Lung (tissue), 11 donors: ENCODE measurements at regions not wholly inside any gene's neighbourhood (a gene's known extent, or its start where the extent isn't known, plus 50 kb on each side); places are given as distances from the start of the nearest gene placed in this dataset.

Experiments
- ATAC-seq: fragments of 200-7000 bp; cut with Tn5 transposase; one replicate; pipeline ENCODE4 v1.9.1; 2020; ENCODE audit warnings: moderate number of reproducible peaks; ENCODE audit not compliant: insufficient read depth, low FRiP score
- DNase-seq, 3 donors: peaks; one replicate each; pipeline ENCODE4 v3.0.0-alpha.2; 2013 to 2017
- H3K27ac ChIP-seq, 2 donors: one replicate each; pipeline ENCODE4 v1.5.1; 2013; ENCODE audit warnings: mild to moderate bottlenecking in 2 of 2, moderate library complexity in 2 of 2, control low read depth in 1 of 2, inconsistent platforms in 1 of 2, low read depth in 1 of 2, low read length in 1 of 2
- H3K27me3 ChIP-seq, 3 donors: one replicate each; pipeline ENCODE4 v1.5.1; 2013; ENCODE audit warnings: low read length in 2 of 3; ENCODE audit not compliant: control insufficient read depth in 3 of 3, insufficient read depth in 3 of 3
- H3K36me3 ChIP-seq, 4 donors: one replicate each; pipeline ENCODE4 v1.5.1; 2013; ENCODE audit warnings: low read length in 4 of 4, mild to moderate bottlenecking in 1 of 4, moderate library complexity in 1 of 4; ENCODE audit not compliant: control insufficient read depth in 4 of 4, insufficient read depth in 4 of 4
- H3K4me1 ChIP-seq, 5 donors: one replicate each; pipeline ENCODE4 v1.5.1; 2013; ENCODE audit warnings: low read length in 5 of 5, mild to moderate bottlenecking in 2 of 5, moderate library complexity in 1 of 5; ENCODE audit not compliant: control insufficient read depth in 5 of 5, insufficient read depth in 5 of 5
- H3K4me3 ChIP-seq: one replicate; pipeline ENCODE4 v1.5.1; 2013; ENCODE audit warnings: mild to moderate bottlenecking, control low read depth, moderate library complexity
- H3K9ac ChIP-seq, 2 donors: one replicate each; pipeline ENCODE4 v1.5.1; 2013; ENCODE audit warnings: low read length in 2 of 2, control low read depth in 1 of 2; ENCODE audit not compliant: insufficient read depth in 1 of 2
- H3K9me3 ChIP-seq, 4 donors: one replicate each; pipeline ENCODE4 v1.5.1; 2013; ENCODE audit warnings: low read length in 3 of 4, mild to moderate bottlenecking in 1 of 4, moderate library complexity in 1 of 4; ENCODE audit not compliant: control insufficient read depth in 4 of 4, insufficient read depth in 3 of 4
- CTCF ChIP-seq: IDR thresholded peaks from 2 replicates; pipeline ENCODE4 v1.5.1; 2012; ENCODE audit warnings: mild to moderate bottlenecking; ENCODE audit errors: control extremely low read depth, extremely low read depth
- WGBS, 2 donors: extraction: QIAGEN DNeasy Blood & Tissue Kit; methylation state at CpG; one replicate each; pipeline ENCODE4 v1.1.7; 2013; 5-methylcytosine and 5-hydroxymethylcytosine counted together
- donor health status: control.
- donor health status: control.
- donor health status: Bipolar disorder and iron deficiency.
- donor health status: healthy.
- donor health status: DM: yes; HTN: yes; CAD: no.

DNA sequence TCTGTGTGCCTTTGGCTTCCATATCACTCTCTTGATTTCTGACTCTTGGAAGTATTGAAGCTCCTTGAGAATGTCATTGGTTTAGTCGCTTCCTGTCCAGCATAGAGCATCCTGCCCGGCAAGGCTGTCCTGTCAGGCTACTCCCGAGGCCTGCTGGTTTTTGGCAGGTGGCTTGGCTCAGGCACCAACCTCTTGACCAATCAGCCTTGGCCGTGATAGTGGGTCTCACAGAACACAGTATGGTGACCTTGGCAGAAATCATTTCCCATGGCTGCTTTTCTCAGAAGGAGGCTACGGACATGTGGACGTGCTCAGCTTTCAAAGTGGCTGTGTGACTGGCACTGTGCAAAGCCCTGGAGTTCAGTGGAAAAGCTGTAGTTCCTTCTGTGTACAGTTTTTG, 516.9 kb downstream of the REEP3 start:
- 69 to 82% methylated on average over 6 of the region's 6 CpGs for WGBS, 2 donors

GRCh38 chr10:64039198-64039597, 518.0 kb downstream of the REEP3 start:
- H3K4me3 ChIP-seq, result no peak overlapping the region
- no peaks in the 10 kb centered on the region for H3K36me3 ChIP-seq
- H3K9me3 ChIP-seq, result no peaks in the 10 kb centered on the region
- DNase-seq (no peak), ATAC-seq (no peak)
- H3K27me3 ChIP-seq, result no peaks in the 10 kb centered on the region
- 40 to 62% methylated on average over 6 of the region's 6 CpGs for WGBS, 2 donors
- TF ChIP-seq CTCF, result no peak
- no peak overlapping the region for H3K27ac ChIP-seq
- peaks cover 0 to 26% (median 0%) of the 10 kb centered on the region in 5 donors for H3K4me1 ChIP-seq
- no peak overlapping the region for H3K9ac ChIP-seq

More for the DNA sequence above, 516.9 kb downstream of the REEP3 start:
- no peak overlapping the region for H3K9ac ChIP-seq
- no peak for ATAC-seq
- H3K27me3 ChIP-seq, result no peaks in the 10 kb centered on the region
- H3K4me3 ChIP-seq, result no peak overlapping the region
- no peaks in the 10 kb centered on the region for H3K9me3 ChIP-seq
- H3K27ac ChIP-seq, result no peak overlapping the region
- peak in 2 of 3 donors; percentile 30 to 46 for DNase-seq
- no peaks in the 10 kb centered on the region for H3K36me3 ChIP-seq
- TF ChIP-seq CTCF, result no peak
- H3K4me1 ChIP-seq, result peaks cover 0 to 26% (median 0%) of the 10 kb centered on the region in 5 donors

- WGBS, 2 donors, result 20 to 39% methylated on average over 2 of the region's 2 CpGs
- TF ChIP-seq CTCF, result no peak
- Histone ChIP-seq H3K36me3 (no peaks in the 10 kb centered on the region), H3K4me3 (no peak overlapping the region), H3K27ac (no peak overlapping the region), H3K9me3 (no peaks in the 10 kb centered on the region), H3K9ac (peak overlapping the region in 1 of 2 donors; percentile 30), H3K4me1 (peaks cover 0 to 26% (median 0%) of the 10 kb centered on the region in 5 donors), H3K27me3 (no peaks in the 10 kb centered on the region)
- no peak for ATAC-seq
- DNase-seq, result no peak
Observed at GRCh38 chr10:64040781-64041180, 519.6 kb downstream of the REEP3 start.
